HUES48 (cell line): ENCODE measurements at regions not wholly inside any gene's neighbourhood (a gene's known extent, or its start where the extent isn't known, plus 50 kb on each side); places are given as distances from the start of the nearest gene placed in this dataset.

Experiments used
- H3K27ac ChIP-seq: one replicate; pipeline ENCODE4 v1.7.0; 2013; ENCODE audit warnings: low read depth, low read length, inconsistent platforms
- H3K27me3 ChIP-seq: 2 replicates; pipeline ENCODE4 v1.6.1; 2013; ENCODE audit warnings: mild to moderate bottlenecking, low read length; ENCODE audit not compliant: control insufficient read depth, insufficient read depth
- H3K36me3 ChIP-seq: 2 replicates; pipeline ENCODE4 v1.6.1; 2013; ENCODE audit warnings: low read length; ENCODE audit not compliant: control insufficient read depth, insufficient read depth
- H3K4me1 ChIP-seq: 2 replicates; pipeline ENCODE4 v1.6.1; 2013; ENCODE audit warnings: mild to moderate bottlenecking, low read length; ENCODE audit not compliant: control insufficient read depth, insufficient read depth
- H3K4me3 ChIP-seq: 2 replicates; pipeline ENCODE4 v1.5.1; 2013; ENCODE audit warnings: mild to moderate bottlenecking, low read depth, low read length
- H3K9ac ChIP-seq: 2 replicates; pipeline ENCODE4 v1.6.1; 2013; ENCODE audit warnings: mild to moderate bottlenecking, low read depth, low read length, moderate library complexity
- H3K9me3 ChIP-seq: 2 replicates; pipeline ENCODE4 v1.6.1; 2013; ENCODE audit warnings: low read length; ENCODE audit not compliant: control insufficient read depth, insufficient read depth

DNA sequence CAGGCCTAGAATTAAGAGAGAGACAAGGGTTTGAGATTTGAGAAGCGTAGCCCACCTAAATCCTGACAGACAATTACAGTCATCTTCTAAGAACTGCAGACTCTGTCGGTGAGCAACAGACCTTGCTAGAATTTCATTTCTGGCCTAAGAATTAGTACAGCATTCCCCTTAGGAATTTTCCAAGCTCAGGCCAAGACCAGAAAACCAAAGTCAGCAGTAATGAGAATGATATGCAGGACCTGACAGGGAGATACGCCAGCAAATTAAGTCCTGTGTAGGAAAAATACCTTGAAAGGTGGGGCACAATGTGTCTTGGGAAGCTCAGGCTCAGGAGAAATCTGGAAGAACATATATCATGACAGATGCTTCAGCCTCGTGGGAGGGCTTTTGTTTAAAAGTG is 52.7 kb upstream of the HERPUD2 start:
- Histone ChIP-seq H3K4me1 (peaks cover 33% of the 10 kb centered on the region), H3K4me3 (no peak overlapping the region), H3K9me3 (no peaks in the 10 kb centered on the region), H3K27me3 (no peaks in the 10 kb centered on the region), H3K9ac (peak overlapping the region; percentile 20; the same call in 1 of the 2 replicates), H3K27ac (no peak overlapping the region), H3K36me3 (no peaks in the 10 kb centered on the region)

DNA sequence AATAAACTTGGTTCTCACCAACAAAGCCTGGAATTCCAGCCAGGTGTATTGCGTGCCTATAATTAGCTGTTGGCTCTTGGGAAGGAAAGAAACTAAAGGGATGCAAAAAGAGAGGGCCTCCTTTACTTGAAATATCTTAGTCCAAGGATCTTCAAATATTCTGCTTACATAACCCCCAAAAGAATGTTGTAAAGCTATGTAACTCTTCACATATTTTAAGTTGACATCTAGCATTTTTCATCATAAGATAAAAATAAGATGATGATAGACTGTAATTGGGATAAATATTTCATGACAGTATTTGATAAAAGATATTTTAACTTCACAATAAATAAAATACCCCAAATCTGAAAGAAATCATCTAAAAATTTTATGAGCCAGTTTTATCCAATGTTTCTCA is 52.5 kb upstream of the SEPTIN7 start:
- no peak overlapping the region for H3K27ac ChIP-seq
- no peaks in the 10 kb centered on the region for H3K9me3 ChIP-seq
- no peak overlapping the region for H3K4me3 ChIP-seq
- peaks cover 33% of the 10 kb centered on the region for H3K4me1 ChIP-seq
- H3K36me3 ChIP-seq: no peaks in the 10 kb centered on the region
- no peak overlapping the region for H3K9ac ChIP-seq
- no peaks in the 10 kb centered on the region for H3K27me3 ChIP-seq

DNA sequence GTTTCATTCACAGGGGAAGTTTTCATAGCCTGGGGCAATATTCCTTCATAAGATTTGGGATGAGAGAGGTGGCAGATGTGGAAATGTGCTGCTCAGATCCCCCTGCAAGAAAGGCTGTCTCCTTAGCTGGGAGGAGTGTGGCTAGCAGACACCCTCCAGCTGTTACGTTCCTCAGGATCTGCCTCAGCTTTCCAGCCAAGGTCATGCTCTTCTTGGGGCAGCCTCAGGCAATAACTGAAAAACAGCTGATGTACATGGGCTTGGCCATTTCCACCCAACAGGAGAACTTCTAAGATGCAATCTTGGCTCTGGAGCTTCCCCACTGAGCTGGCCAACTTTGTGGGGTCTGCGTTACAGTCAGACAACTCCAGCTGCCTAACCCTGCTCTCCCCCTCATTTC is 51.3 kb upstream of the SEPTIN7 start:
- H3K36me3 ChIP-seq: no peaks in the 10 kb centered on the region
- no peak overlapping the region for H3K27ac ChIP-seq
- no peak overlapping the region for H3K9ac ChIP-seq
- H3K27me3 ChIP-seq: no peaks in the 10 kb centered on the region
- peaks cover 33% of the 10 kb centered on the region for H3K4me1 ChIP-seq
- no peaks in the 10 kb centered on the region for H3K9me3 ChIP-seq
- H3K4me3 ChIP-seq: no peak overlapping the region
